ENCODE measurements at regions not wholly inside any gene's neighbourhood (a gene's known extent, or its start where the extent isn't known, plus 50 kb on each side); places are given as distances from the start of the nearest gene placed in this dataset.

DNA sequence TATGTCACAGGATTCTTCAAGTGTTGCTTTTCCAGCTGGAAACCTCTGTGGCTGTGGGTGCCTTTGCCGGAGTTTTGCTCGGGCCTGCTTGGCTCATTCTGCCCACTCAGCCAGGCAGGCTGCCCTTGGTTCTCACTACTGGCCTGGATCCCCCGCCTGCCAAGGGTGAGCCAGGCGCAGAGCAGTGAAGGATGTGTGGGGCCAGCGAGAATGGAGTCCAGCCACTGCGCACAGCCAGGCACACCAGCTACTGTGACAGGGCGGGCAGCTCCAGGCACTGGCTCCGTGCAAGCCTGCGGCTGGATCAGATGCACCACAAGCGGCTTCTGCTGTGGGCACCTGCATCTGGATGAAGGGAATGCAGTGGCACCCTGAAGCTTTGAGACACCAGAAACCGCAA is 257.1 kb downstream of the RPRM start:
- no peaks in the 10 kb centered on the region for H3K36me3 ChIP-seq
- no peaks in the 10 kb centered on the region for H3K9me3 ChIP-seq
- TF ChIP-seq, protein P1, sequence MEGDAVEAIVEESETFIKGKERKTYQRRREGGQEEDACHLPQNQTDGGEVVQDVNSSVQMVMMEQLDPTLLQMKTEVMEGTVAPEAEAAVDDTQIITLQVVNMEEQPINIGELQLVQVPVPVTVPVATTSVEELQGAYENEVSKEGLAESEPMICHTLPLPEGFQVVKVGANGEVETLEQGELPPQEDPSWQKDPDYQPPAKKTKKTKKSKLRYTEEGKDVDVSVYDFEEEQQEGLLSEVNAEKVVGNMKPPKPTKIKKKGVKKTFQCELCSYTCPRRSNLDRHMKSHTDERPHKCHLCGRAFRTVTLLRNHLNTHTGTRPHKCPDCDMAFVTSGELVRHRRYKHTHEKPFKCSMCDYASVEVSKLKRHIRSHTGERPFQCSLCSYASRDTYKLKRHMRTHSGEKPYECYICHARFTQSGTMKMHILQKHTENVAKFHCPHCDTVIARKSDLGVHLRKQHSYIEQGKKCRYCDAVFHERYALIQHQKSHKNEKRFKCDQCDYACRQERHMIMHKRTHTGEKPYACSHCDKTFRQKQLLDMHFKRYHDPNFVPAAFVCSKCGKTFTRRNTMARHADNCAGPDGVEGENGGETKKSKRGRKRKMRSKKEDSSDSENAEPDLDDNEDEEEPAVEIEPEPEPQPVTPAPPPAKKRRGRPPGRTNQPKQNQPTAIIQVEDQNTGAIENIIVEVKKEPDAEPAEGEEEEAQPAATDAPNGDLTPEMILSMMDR (IDR thresholded peaks at IDR 0.05), result no peak
- no peak overlapping the region for H3K27ac ChIP-seq
- no peaks in the 10 kb centered on the region for H3K27me3 ChIP-seq
- no peaks in the 10 kb centered on the region for H3K4me1 ChIP-seq (ENCODE audit: control insufficient read depth in 1 of 2, insufficient read depth in 1 of 2, low read depth in 1 of 2, low read length in 1 of 2)
- no peak overlapping the region for H3K4me3 ChIP-seq (ENCODE audit: low read depth in 1 of 2, low read length in 1 of 2)

DNA sequence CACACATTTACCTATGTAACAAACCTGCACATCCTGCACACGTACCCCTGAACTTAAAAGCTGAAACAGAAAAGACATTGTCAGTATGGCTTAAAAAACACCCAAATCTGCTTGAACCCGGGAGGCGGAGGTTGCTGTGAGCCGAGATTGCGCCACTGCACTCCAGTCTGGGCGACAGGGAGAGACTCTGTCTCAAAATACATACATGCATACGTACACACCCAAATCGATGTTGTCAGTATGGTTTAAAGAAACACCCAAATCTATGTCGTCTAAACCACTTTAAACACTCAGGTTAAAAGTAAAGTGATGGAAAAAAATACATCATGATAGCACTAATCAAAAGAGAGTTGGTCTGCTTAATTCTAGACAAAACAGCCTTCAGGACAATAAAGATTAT is 257.5 kb downstream of the RPRM start:
- Histone ChIP-seq H3K36me3 (no peaks in the 10 kb centered on the region), H3K27me3 (no peaks in the 10 kb centered on the region), H3K4me3 (ENCODE audit: low read depth in 1 of 2, low read length in 1 of 2) (no peak overlapping the region), H3K27ac (no peak overlapping the region), H3K9me3 (no peaks in the 10 kb centered on the region), H3K4me1 (ENCODE audit: control insufficient read depth in 1 of 2, insufficient read depth in 1 of 2, low read depth in 1 of 2, low read length in 1 of 2) (no peaks in the 10 kb centered on the region)
- TF ChIP-seq, protein P1 (IDR thresholded peaks at IDR 0.05), result no peak

DNA sequence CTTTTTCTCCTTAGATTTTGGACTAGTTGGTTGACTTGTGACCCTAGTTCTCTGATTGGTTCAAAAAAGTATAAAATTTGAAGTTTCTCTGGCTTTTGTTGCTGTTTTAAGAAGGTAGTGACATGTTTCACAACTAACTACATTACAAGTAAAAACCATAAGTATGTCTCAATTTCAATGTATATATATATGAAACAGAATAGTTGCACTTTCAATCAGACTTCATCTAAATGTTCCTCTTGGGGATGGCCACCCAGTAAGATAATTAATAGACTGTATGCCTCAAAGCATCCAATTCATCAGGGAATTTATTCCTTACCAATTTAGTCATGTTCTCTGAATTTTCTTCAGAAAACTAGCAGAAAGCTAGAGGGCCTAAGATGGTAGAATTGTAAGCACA is 259.7 kb downstream of the RPRM start:
- H3K36me3 ChIP-seq, result no peaks in the 10 kb centered on the region
- no peaks in the 10 kb centered on the region for H3K27me3 ChIP-seq
- no peaks in the 10 kb centered on the region for H3K4me1 ChIP-seq (ENCODE audit: control insufficient read depth in 1 of 2, insufficient read depth in 1 of 2, low read depth in 1 of 2, low read length in 1 of 2)
- H3K9me3 ChIP-seq, result no peaks in the 10 kb centered on the region
- TF ChIP-seq, protein P1 (IDR thresholded peaks at IDR 0.05), result no peak
- no peak overlapping the region for H3K27ac ChIP-seq
- no peak overlapping the region for H3K4me3 ChIP-seq (ENCODE audit: low read depth in 1 of 2, low read length in 1 of 2)

DNA sequence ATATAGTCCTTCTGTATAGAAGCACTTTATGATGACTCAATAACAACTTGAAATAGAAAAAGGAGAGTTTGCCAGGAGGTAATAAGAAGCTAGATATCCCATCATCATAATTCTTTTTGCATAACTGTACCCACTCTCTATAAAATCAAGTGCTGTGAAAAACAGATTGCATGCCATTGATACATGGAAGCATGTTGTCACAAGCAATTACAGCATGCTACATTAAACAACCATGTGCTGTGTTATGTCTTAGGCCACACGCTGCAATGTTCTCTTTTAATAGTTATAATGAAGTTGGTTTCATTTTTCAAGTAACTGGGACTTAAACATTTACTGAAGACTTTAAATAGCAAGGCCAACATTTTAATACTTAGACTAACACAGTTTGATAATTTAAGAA is 264.2 kb downstream of the RPRM start:
- no peaks in the 10 kb centered on the region for H3K4me1 ChIP-seq (ENCODE audit: control insufficient read depth in 1 of 2, insufficient read depth in 1 of 2, low read depth in 1 of 2, low read length in 1 of 2)
- TF ChIP-seq, protein P1 (IDR thresholded peaks at IDR 0.05), result no peak
- no peaks in the 10 kb centered on the region for H3K36me3 ChIP-seq
- no peaks in the 10 kb centered on the region for H3K9me3 ChIP-seq
- no peak overlapping the region for H3K4me3 ChIP-seq (ENCODE audit: low read depth in 1 of 2, low read length in 1 of 2)
- no peaks in the 10 kb centered on the region for H3K27me3 ChIP-seq
- no peak overlapping the region for H3K27ac ChIP-seq

DNA sequence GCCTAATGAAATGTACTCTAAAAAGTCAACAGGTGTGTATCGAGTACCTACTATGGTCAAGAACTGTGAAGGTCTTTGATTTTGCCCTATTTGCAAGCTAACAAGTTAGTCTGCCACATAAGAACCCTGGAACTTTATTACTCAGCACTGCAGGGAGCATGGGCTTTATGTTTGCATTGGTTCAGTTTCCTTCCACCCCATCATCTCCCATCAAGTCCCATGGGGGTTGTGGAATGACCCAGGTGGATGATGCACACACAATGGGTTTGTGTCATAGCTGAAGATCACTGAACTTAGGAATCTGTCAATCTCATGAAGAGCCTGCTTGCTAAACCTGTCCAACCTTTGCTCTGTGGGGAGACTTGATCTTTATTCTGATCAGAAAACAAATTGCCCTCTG is 265.5 kb downstream of the RPRM start:
- H3K4me3 ChIP-seq (ENCODE audit: low read depth in 1 of 2, low read length in 1 of 2), result no peak overlapping the region
- no peaks in the 10 kb centered on the region for H3K4me1 ChIP-seq (ENCODE audit: control insufficient read depth in 1 of 2, insufficient read depth in 1 of 2, low read depth in 1 of 2, low read length in 1 of 2)
- H3K36me3 ChIP-seq, result no peaks in the 10 kb centered on the region
- H3K27me3 ChIP-seq, result no peaks in the 10 kb centered on the region
- no peaks in the 10 kb centered on the region for H3K9me3 ChIP-seq
- no peak overlapping the region for H3K27ac ChIP-seq
- TF ChIP-seq, protein P1 (IDR thresholded peaks at IDR 0.05), result no peak

Data from neutrophil (primary cell).